PC-3 (cell line): ENCODE measurements at regions not wholly inside any gene's neighbourhood (a gene's known extent, or its start where the extent isn't known, plus 50 kb on each side); places are given as distances from the start of the nearest gene placed in this dataset.

Experiments
- ATAC-seq: fragments of 200-7000 bp; cut with Tn5 transposase; 2 replicates; pipeline ENCODE4 v1.9.1; 2020; ENCODE audit warnings: mild to moderate bottlenecking, moderate library complexity
- BruUV-seq: library from RNA; stranded (reverse); fragments of 400-500 nt; replicated peaks from 2 replicates; lab custom pipeline; 2021; lab: Mats Ljungman, UMichigan
- CTCF ChIA-PET: fragments of 300-600 bp; sonication (Branson Sonifier 250); formaldehyde crosslinking; loops from one replicate; lab custom pipeline; 2022; ENCODE audit warnings: antibody characterized with exemption; lab: Charles Lee
- POLR2A ChIA-PET: fragments of 300-600 bp; sonication (Branson Sonifier 250); formaldehyde crosslinking; loops from one replicate; lab custom pipeline; 2022; ENCODE audit warnings: antibody characterized with exemption; ENCODE audit not compliant: unreplicated experiment; lab: Charles Lee
- DNase-seq: peaks from one replicate; pipeline ENCODE4 v3.0.0-alpha.2; 2015
- H2AFZ ChIP-seq: fragments of 300-600 bp; sonication (generic); 2 replicates; pipeline ENCODE4 v1.6.0; 2016; ENCODE audit warnings: antibody characterized with exemption, low read length
- H3F3A ChIP-seq: fragments of 300-600 bp; sonication (generic); one replicate; pipeline ENCODE4 v1.6.0; 2017; ENCODE audit warnings: antibody characterized with exemption, low read length, control low read depth, mild to moderate bottlenecking; ENCODE audit not compliant: unreplicated experiment
- H3K27ac ChIP-seq: fragments of 300-600 bp; sonication (generic); 2 replicates; pipeline ENCODE4 v1.5.1; 2016; ENCODE audit warnings: mild to moderate bottlenecking, low read length
- H3K27me3 ChIP-seq: fragments of 300-600 bp; sonication (generic); 2 replicates; pipeline ENCODE4 v1.6.1; 2016; ENCODE audit warnings: low read length, mixed read lengths
- H3K36me3 ChIP-seq: fragments of 300-600 bp; sonication (generic); 2 replicates; pipeline ENCODE4 v1.6.1; 2016; ENCODE audit warnings: low read depth, mixed run types, low read length, mixed read lengths
- H3K4me1 ChIP-seq: fragments of 300-600 bp; sonication (generic); 2 replicates; pipeline ENCODE4 v1.5.1; 2016; ENCODE audit warnings: low read length; ENCODE audit not compliant: insufficient read depth
- H3K4me2 ChIP-seq: fragments of 300-600 bp; sonication (generic); 2 replicates; pipeline ENCODE4 v1.6.0; 2016; ENCODE audit warnings: low read length
- H3K4me3 ChIP-seq: fragments of 300-600 bp; sonication (generic); 2 replicates; pipeline ENCODE4 v1.5.1; 2016; ENCODE audit warnings: mild to moderate bottlenecking, low read length, mixed read lengths
- H3K79me2 ChIP-seq: fragments of 300-600 bp; sonication (generic); 2 replicates; pipeline ENCODE4 v1.6.1; 2017; ENCODE audit warnings: low read length, mixed read lengths
- H3K9ac ChIP-seq: fragments of 300-600 bp; sonication (generic); 2 replicates; pipeline ENCODE4 v1.6.0; 2016; ENCODE audit warnings: mild to moderate bottlenecking, low read length
- H3K9me2 ChIP-seq: fragments of 300-600 bp; sonication (generic); replicated peaks from 2 replicates; pipeline ENCODE4 v1.6.1; 2016; ENCODE audit warnings: mixed run types, low read length, mixed read lengths
- H3K9me3 ChIP-seq: fragments of 300-600 bp; sonication (generic); 2 replicates; pipeline ENCODE4 v1.6.1; 2016; ENCODE audit warnings: low read length, mixed read lengths
- H4K20me1 ChIP-seq: fragments of 300-600 bp; sonication (generic); 2 replicates; pipeline ENCODE4 v1.6.1; 2016; ENCODE audit warnings: low read length, mixed read lengths
- CTCF ChIP-seq: fragments of 300-600 bp; sonication (generic); conservative IDR thresholded peaks from 2 replicates; pipeline ENCODE4 v1.5.1; 2017; ENCODE audit warnings: antibody characterized with exemption, low read depth, mild to moderate bottlenecking, low read length
- EZH2 ChIP-seq: fragments of 300-600 bp; sonication (generic); IDR thresholded peaks from one replicate; pipeline ENCODE4 v1.6.1; 2017; ENCODE audit warnings: antibody characterized with exemption, mild to moderate bottlenecking, low read length; ENCODE audit not compliant: unreplicated experiment
- EZH2phosphoT487 ChIP-seq: fragments of 300-600 bp; sonication (generic); IDR thresholded peaks from 2 replicates; pipeline ENCODE4 v1.6.1; 2018; ENCODE audit warnings: mild to moderate bottlenecking, antibody characterized with exemption, low read length, borderline replicate concordance
- intact Hi-C: fragments of 100-400 bp; cut with micrococcal nuclease; formaldehyde crosslinking; loops from 2 replicates; pipeline ENCODE4 v1.9.0; 2023

- no peaks in the 10 kb centered on the region for H3K4me1 ChIP-seq
- CTCF ChIA-PET, result no interaction called here
- no TSS peak for BruUV-seq
- H3K27me3 ChIP-seq, result 0 out of 2 replicates have a peak, but pooled peaks cover 9% of the 10 kb centered on the region
- no peak overlapping the region for H2AFZ ChIP-seq
- no peaks in the 10 kb centered on the region for H3K9me2 ChIP-seq
- DNase-seq, result no peak
- no peaks in the 10 kb centered on the region for H3K79me2 ChIP-seq
- intact Hi-C loops, result no loop called here
- POLR2A ChIA-PET, result no interaction called here
- no peak for ATAC-seq
- H3K9me3 ChIP-seq, result no peaks in the 10 kb centered on the region
- H3F3A ChIP-seq, result no peaks in the 10 kb centered on the region
- H3K4me2 ChIP-seq, result no peak overlapping the region
- no peak overlapping the region for H3K27ac ChIP-seq
- H3K4me3 ChIP-seq, result no peak overlapping the region
- no peak overlapping the region for H3K9ac ChIP-seq
- TF ChIP-seq EZH2 (no peak), EZH2phosphoT487 (no peak), CTCF (no peak)
- no peaks in the 10 kb centered on the region for H3K36me3 ChIP-seq
- no peaks in the 10 kb centered on the region for H4K20me1 ChIP-seq
Observed at GRCh38 chr14:76313303-76313702, 62.6 kb upstream of the ESRRB start.

- no peaks in the 10 kb centered on the region for H3K79me2 ChIP-seq
- no peaks in the 10 kb centered on the region for H3K9me2 ChIP-seq
- H3K4me3 ChIP-seq, result no peak overlapping the region
- H3K9me3 ChIP-seq, result no peaks in the 10 kb centered on the region
- no peak overlapping the region for H3K4me2 ChIP-seq
- H3K27me3 ChIP-seq, result 0 out of 2 replicates have a peak, but pooled peaks cover 12% of the 10 kb centered on the region
- H3F3A ChIP-seq, result no peaks in the 10 kb centered on the region
- no peaks in the 10 kb centered on the region for H3K36me3 ChIP-seq
- H4K20me1 ChIP-seq, result no peaks in the 10 kb centered on the region
- DNase-seq (no peak), ATAC-seq (no peak)
- no peak overlapping the region for H3K9ac ChIP-seq
- H3K4me1 ChIP-seq, result no peaks in the 10 kb centered on the region
- no TSS peak for BruUV-seq
- intact Hi-C loops, result no loop called here
- H2AFZ ChIP-seq, result no peak overlapping the region
- TF ChIP-seq EZH2phosphoT487 (no peak), EZH2 (no peak), CTCF (no peak)
- ChIA-PET POLR2A (interaction anchor here (0.6 kb wide), 1 partner anchor 610 kb away, joined by 3 read pairs; no protein-coding TSS in a partner anchor), CTCF (no interaction called here)
- H3K27ac ChIP-seq, result no peak overlapping the region
Observed at GRCh38 chr14:76313852-76314251, 62.1 kb upstream of the ESRRB start.

GRCh38 chr14:76314521-76315034 is 61.4 kb upstream of the ESRRB start:
- Histone ChIP-seq H3F3A (no peaks in the 10 kb centered on the region), H3K36me3 (no peaks in the 10 kb centered on the region), H3K9ac (no peak overlapping the region), H3K4me2 (no peak overlapping the region), H2AFZ (no peak overlapping the region), H3K4me3 (no peak overlapping the region), H3K4me1 (no peaks in the 10 kb centered on the region), H3K79me2 (no peaks in the 10 kb centered on the region), H3K27ac (no peak overlapping the region), H3K27me3 (peaks cover 19% of the 10 kb centered on the region; the same call in 1 of the 2 replicates), H3K9me3 (no peaks in the 10 kb centered on the region), H3K9me2 (no peaks in the 10 kb centered on the region), H4K20me1 (no peaks in the 10 kb centered on the region)
- ChIA-PET POLR2A (interaction anchor here (0.6 kb wide), 1 partner anchor 611 kb away, joined by 3 read pairs; no protein-coding TSS in a partner anchor), CTCF (no interaction called here)
- ATAC-seq (no peak), DNase-seq (no peak)
- BruUV-seq, result no TSS peak
- TF ChIP-seq EZH2 (no peak), EZH2phosphoT487 (no peak), CTCF (no peak)
- intact Hi-C loops, result no loop called here
